HCT116 (cell line): ENCODE measurements at regions not wholly inside any gene's neighbourhood (a gene's known extent, or its start where the extent isn't known, plus 50 kb on each side); places are given as distances from the start of the nearest gene placed in this dataset.

Source experiments
- CEBPB ChIP-seq: IDR thresholded peaks from 2 replicates; pipeline ENCODE4 v1.6.1; 2012; ENCODE audit warnings: low read depth
- CTCF ChIP-seq, 3 experiments: fragments of 200-600 bp in 1 of 3; sonication (generic) in 1 of 3; IDR thresholded peaks in 2 of 3; conservative IDR thresholded peaks in 1 of 3; 2 replicates each; pipeline ENCODE4 v1.5.1; 2012 to 2017; ENCODE audit warnings: low read depth in 2 of 3, low read length in 2 of 3, antibody characterized with exemption in 1 of 3, borderline replicate concordance in 1 of 3, control low read depth in 1 of 3, mild to moderate bottlenecking in 1 of 3, mixed read lengths in 1 of 3, mixed run types in 1 of 3, moderate library complexity in 1 of 3; ENCODE audit not compliant: insufficient read depth in 1 of 3
- EGR1 ChIP-seq: IDR thresholded peaks from 2 replicates; pipeline ENCODE4 v1.6.1; 2012; ENCODE audit warnings: low read depth
- EZH2 ChIP-seq: fragments of 200-600 bp; sonication (generic); IDR thresholded peaks from 2 replicates; pipeline ENCODE4 v1.6.1; 2017; ENCODE audit warnings: antibody characterized with exemption, mixed run types
- EZH2phosphoT487 ChIP-seq: fragments of 200-600 bp; IDR thresholded peaks from 2 replicates; pipeline ENCODE4 v1.6.1; 2018; ENCODE audit warnings: antibody characterized with exemption, borderline replicate concordance
- POLR2A ChIP-seq: IDR thresholded peaks from 2 replicates; pipeline ENCODE4 v1.7.0; 2011; ENCODE audit warnings: borderline replicate concordance; ENCODE audit not compliant: insufficient read depth, insufficient read length; ENCODE audit errors: extremely low read depth
- POLR2AphosphoS5 ChIP-seq: IDR thresholded peaks from 2 replicates; pipeline ENCODE4 v1.6.1; 2011; ENCODE audit warnings: mild to moderate bottlenecking, low read depth, low read length, moderate library complexity
- RAD21 ChIP-seq: IDR thresholded peaks from 2 replicates; pipeline ENCODE4 v1.6.1; 2012; ENCODE audit warnings: low read depth, mild to moderate bottlenecking
- SRF ChIP-seq: IDR thresholded peaks from 2 replicates; pipeline ENCODE4 v1.6.1; 2012; ENCODE audit warnings: low read depth
- YY1 ChIP-seq: IDR thresholded peaks from 2 replicates; pipeline ENCODE4 v1.6.1; 2011; ENCODE audit warnings: low read length, low read depth, moderate library complexity, mild to moderate bottlenecking; ENCODE audit not compliant: insufficient replicate concordance; ENCODE audit errors: extremely low read depth
- ZNF274 ChIP-seq: fragments of 200-500 bp; sonication (Bioruptor generic); IDR thresholded peaks from 2 replicates; pipeline ENCODE4 v1.6.1; 2014; ENCODE audit warnings: mild to moderate bottlenecking, low read depth, low read length, inconsistent platforms
- TF ChIP-seq, protein P1 (sequence below): IDR thresholded peaks from 2 replicates; pipeline ENCODE4 v1.6.1; 2012; ENCODE audit warnings: low read depth

DNA sequence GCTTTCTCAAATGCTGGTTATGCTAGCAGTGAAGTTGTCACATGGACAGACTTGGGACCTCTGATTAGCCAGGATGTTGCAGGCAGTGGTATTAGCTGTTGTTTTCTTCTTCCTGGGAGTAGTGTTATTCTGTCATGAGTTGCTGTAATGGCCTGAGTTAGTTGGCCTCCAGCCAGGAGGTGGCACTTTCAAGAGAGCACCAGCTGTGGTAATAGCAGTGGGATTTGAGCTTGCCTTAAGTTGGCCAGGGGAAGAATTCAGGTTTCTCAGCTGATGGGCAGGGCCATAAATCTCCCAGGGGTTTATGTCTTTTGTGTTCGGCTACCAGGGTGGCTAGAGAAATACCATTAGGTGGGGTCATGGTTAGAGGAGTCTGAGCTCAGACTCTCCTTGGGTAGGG lies 132.6 kb downstream of the GLUD2 start:
- TF ChIP-seq CTCF (IDR thresholded peaks at IDR 0.05 in 2 of 3, conservative IDR thresholded peaks at IDR 0.05 in 1 of 3; ENCODE audit: borderline replicate concordance in 1 of 3, insufficient read depth in 1 of 3, low read depth in 2 of 3, low read length in 2 of 3) = no peak
- TF ChIP-seq RAD21 = no peak
- no peak for TF ChIP-seq EZH2
- TF ChIP-seq YY1 = no peak
- TF ChIP-seq, protein P1, sequence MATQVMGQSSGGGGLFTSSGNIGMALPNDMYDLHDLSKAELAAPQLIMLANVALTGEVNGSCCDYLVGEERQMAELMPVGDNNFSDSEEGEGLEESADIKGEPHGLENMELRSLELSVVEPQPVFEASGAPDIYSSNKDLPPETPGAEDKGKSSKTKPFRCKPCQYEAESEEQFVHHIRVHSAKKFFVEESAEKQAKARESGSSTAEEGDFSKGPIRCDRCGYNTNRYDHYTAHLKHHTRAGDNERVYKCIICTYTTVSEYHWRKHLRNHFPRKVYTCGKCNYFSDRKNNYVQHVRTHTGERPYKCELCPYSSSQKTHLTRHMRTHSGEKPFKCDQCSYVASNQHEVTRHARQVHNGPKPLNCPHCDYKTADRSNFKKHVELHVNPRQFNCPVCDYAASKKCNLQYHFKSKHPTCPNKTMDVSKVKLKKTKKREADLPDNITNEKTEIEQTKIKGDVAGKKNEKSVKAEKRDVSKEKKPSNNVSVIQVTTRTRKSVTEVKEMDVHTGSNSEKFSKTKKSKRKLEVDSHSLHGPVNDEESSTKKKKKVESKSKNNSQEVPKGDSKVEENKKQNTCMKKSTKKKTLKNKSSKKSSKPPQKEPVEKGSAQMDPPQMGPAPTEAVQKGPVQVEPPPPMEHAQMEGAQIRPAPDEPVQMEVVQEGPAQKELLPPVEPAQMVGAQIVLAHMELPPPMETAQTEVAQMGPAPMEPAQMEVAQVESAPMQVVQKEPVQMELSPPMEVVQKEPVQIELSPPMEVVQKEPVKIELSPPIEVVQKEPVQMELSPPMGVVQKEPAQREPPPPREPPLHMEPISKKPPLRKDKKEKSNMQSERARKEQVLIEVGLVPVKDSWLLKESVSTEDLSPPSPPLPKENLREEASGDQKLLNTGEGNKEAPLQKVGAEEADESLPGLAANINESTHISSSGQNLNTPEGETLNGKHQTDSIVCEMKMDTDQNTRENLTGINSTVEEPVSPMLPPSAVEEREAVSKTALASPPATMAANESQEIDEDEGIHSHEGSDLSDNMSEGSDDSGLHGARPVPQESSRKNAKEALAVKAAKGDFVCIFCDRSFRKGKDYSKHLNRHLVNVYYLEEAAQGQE = no peak
- no peak for TF ChIP-seq EZH2phosphoT487
- no peak for TF ChIP-seq POLR2A
- TF ChIP-seq ZNF274 = no peak
- no peak for TF ChIP-seq POLR2AphosphoS5
- no peak for TF ChIP-seq EGR1
- TF ChIP-seq SRF = no peak
- TF ChIP-seq CEBPB = no peak
